NCI-H187 treated with DMSO at 0.1 percent for 48 hours (cell line): ENCODE measurements at regions not wholly inside any gene's neighbourhood (a gene's known extent, or its start where the extent isn't known, plus 50 kb on each side); places are given as distances from the start of the nearest gene placed in this dataset.

Source experiments
- DNase-seq: peaks from one replicate; lab custom pipeline; 2025; lab: John Stamatoyannopoulos, UW

GRCh38 chr14:101230161-101230850 is 326.8 kb upstream of the RTL1 start:
- DNase-seq, result no peak

GRCh38 chr14:101230851-101231550 is 327.5 kb upstream of the RTL1 start:
- DNase-seq, result no peak

- no peak for DNase-seq
Measured at GRCh38 chr14:101231828-101232227, 328.3 kb upstream of the RTL1 start.

DNA sequence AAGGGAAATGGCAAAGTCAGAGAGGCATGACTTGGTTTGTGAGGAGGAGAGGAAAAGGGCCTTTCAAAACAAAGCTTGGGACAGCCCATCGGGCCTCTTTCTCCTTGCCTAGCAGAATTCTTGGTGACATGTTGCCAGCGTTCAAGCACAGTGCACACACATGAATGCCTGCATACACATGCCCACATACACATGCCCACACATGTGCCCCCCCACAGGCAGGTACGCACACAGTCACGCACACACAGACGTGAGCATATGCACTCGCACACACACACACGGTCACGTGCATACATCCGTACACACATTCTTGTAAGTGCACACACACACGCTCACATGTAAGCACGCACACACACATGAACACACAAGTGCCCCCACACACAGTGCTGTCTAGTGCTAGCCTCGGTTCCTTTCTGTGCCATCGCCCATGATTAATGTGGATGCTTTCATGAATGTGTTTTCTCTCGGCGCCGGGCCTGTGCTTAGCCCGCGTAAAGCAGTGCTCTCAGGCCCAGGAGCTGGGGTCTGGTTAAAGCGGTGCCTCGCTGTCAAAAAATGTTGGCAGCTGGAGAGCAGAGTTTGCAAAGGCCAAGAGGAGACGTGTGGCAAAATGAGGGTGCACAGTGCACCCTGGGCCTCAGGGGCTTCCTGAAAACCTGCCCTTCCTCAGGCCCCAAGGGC is 328.8 kb upstream of the DIO3 start:
- no peak for DNase-seq

- no peak for DNase-seq
Measured at GRCh38 chr14:101233021-101233366, 328.3 kb upstream of the DIO3 start.

DNA sequence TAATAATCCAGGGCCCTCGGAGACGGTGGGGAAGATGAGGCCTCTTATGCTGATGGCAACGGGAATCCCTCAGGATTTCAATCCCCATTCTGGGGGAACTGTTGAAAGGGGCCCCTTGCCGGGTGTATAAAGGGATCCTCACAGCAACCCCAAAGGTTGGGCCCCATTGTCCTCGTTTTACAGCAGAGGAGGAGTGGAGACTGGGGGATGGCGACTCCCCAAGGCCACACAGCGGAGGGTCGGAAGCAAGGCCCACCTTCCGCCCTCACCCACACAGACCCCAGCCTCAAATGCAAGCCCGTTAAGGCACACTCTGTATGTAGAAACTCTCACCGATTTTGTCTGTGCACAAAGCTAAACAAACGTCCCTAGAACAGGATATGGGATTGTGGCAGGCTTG is 327.9 kb upstream of the DIO3 start:
- DNase-seq, result no peak

- no peak for DNase-seq
Measured at GRCh38 chr14:101233808-101234207, 327.5 kb upstream of the DIO3 start.

GRCh38 chr14:101234244-101234937 is 326.9 kb upstream of the DIO3 start:
- no peak for DNase-seq

- no peak for DNase-seq
Measured at GRCh38 chr14:101234999-101235334, 326.3 kb upstream of the DIO3 start.

GRCh38 chr14:101235335-101236103 is 325.8 kb upstream of the DIO3 start:
- peak; percentile 5 for DNase-seq

DNA sequence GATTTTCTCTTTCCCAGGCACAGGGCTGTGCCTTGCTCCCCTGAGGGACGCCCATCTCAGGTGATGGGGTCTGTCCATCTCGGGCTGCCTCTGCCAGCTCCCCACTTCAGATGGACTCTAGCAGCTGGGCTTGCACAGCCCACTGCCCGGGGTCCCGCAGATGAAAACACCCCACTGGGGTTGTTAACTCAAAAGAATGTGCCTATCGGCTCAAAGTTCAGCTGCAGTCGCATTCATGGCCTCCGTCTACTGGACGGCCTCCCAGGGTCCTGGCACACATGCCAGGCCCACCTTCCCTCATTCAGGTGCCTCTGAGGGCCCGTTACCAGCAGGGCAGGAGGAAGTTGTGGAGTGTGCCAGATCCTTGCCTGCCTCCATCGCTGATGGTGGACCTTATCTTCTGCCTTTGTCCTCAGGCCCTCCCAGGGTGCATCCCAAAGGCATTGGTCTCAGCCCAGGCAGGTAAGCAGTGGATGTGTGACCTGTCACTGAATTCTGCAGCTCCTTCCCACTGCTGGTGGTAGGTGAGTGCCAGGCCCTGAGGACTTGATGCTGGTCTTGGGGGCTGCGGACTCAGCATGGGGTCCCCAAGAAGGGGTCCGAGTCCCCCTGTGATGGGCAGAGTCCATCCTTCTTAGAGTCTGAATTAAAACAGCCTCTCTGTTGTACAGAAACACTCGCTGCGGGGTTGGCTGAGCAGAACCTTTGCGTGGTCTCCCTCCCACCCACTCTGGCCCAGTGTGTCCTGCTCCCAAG is 324.6 kb upstream of the DIO3 start:
- no peak for DNase-seq

GRCh38 chr14:101237252-101237616 is 324.1 kb upstream of the DIO3 start:
- DNase-seq, result no peak

DNA sequence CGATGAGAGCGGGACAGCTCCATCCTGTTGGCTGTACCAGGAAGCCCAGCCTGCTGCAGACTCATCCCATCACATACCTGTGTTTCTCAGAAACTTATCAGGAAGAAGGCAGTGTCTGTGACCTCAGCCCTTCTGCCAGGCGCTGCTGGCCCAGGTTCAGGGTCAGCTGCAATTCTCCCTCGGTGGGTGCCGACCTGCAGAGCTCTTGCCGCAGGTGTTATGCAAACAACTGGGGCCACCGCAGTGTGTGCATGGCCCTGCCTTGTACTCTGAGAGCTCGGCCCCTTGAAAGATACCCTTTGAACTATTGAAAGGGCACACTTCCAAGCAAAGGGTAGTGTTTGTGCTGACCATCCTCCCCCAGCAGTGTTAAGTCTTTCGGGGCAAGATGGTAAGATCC is 322.2 kb upstream of the DIO3 start:
- no peak for DNase-seq

DNA sequence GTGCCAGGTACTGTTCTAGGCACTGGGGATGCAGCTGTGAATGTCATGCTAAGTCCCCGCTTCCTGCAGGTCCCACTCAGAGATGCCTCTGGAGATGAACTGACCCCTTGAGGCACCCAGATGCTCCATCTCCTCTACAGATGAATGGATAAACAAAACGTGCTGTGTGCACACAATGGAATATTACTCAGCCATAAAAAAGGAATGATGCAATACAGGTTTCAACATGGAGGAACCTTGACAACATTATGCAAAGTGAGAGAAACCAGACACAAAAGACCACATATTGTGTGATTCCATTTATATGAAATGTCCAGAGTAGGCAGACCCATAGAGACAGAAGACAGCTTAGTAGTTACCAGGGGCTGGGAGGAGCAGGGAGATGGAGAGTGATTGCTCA is 320.1 kb upstream of the DIO3 start:
- DNase-seq, result no peak

GRCh38 chr14:101241807-101242278 is 319.5 kb upstream of the DIO3 start:
- DNase-seq, result no peak

- DNase-seq, result no peak
Measured at GRCh38 chr14:101242442-101243385, 318.6 kb upstream of the DIO3 start.

DNA sequence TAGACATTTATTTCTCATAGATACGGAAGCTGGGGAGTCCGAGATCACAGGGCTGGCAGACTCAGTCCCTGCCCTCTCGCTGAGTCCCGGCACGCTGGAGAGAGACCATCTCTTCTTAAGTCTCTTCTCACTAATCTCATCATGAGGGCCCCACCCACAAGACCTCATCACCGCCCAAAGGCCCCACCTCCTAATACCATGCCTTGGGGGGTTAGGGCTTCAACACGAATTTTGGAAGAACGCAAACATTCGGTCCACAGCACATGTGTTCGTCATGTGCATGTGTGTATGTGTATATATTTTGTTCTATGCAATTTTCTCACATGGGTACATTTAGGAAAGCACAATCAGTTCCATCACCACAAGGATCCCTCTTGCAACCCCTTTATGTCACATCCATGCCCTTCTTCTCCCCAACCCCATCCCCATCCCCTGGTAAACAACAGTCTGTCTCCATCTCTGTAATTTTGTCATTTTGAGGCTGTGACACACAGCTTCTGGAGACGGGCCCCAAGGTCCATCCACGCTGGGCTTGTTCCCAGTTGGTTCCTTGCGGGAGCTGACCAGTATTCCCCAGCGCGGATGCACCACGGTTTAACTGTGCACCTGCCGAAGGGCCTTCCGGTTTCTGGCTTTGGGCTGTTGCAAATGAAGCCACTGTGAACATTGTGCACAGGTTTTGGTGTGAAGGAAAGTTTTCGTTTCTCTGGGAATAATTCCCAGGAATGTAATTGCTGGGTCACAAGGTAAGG is 317.5 kb upstream of the DIO3 start:
- no peak for DNase-seq

DNA sequence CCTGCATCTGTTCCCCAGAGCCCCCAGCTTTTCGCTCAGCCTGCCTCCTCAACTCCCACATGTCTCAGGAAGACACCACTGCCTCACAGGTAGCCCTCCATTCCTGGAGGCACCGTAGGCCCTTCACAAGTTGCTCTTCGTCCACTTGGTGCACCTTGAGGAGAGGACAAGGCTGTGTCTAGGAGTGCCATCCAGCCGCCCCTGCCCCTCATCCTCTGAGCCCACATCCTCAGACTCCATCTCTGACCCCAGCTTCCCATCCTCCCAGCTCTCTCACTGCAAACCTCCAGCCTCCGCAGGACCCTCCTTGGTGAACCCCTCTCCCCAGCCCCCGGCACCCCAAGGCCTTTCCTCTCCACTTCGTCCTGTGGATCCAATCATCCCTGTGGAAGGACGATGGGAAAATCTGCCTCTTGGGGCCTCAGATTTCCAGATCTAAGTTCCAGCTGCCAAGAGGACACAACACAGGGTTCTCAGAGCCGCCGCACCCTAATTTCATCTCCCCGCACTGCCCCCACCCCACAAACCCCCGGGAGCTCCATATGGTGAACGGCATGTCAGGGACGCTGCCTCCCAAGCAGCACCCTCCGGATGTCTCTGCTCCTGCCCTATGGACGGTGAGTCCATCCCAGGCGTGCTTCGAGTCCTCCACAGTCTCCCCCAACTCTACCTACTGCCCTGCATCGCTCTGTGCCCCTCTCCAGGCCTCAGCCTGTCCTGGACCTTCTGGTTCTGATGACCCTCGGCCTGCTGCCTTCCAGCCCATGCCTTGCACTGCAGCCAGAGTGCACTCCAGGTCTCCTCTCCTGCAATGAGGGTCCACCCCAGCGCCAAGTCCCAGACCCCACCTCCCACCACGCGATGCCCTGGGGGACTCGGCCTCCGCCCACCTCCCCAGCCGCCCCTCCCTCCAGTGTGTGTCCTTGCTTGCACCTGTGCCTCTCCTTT is 314.1 kb upstream of the DIO3 start:
- DNase-seq, result no peak
